HepG2 (cell line): ENCODE measurements at regions not wholly inside any gene's neighbourhood (a gene's known extent, or its start where the extent isn't known, plus 50 kb on each side); places are given as distances from the start of the nearest gene placed in this dataset.

Experiments
- DMAP1 ChIP-seq: IDR thresholded peaks from 2 replicates; pipeline ENCODE4 v1.6.1; 2016
- GATAD1 ChIP-seq: IDR thresholded peaks from 2 replicates; pipeline ENCODE4 v1.6.1; 2016; ENCODE audit warnings: missing genetic modification reagents, missing compliant biosample characterization
- GRHL1 ChIP-seq: sonication (generic); formaldehyde crosslinking; conservative IDR thresholded peaks from 2 replicates; pipeline ENCODE4 v1.8.0; 2022; ENCODE audit warnings: missing genetic modification reagents
- HDAC2 ChIP-seq: sonication (generic); formaldehyde crosslinking; IDR thresholded peaks from 2 replicates; pipeline ENCODE4 v1.4.0; 2020; ENCODE audit warnings: missing genetic modification reagents
- MIER2 ChIP-seq: IDR thresholded peaks from 2 replicates; pipeline ENCODE4 v1.6.1; 2016; ENCODE audit warnings: missing biosample characterization, missing genetic modification reagents
- PRPF4 ChIP-seq: fragments of 200-400 bp; formaldehyde crosslinking; IDR thresholded peaks from 2 replicates; pipeline ENCODE4 v1.6.1; 2016; ENCODE audit warnings: low read length, low read depth; ENCODE audit not compliant: poor library complexity, severe bottlenecking
- TP53 ChIP-seq: sonication (generic); formaldehyde crosslinking; conservative IDR thresholded peaks from 2 replicates; pipeline ENCODE4 v1.4.0; 2020; ENCODE audit warnings: missing genetic modification reagents
- ZBTB21 ChIP-seq: sonication (generic); formaldehyde crosslinking; IDR thresholded peaks from 2 replicates; pipeline ENCODE4 v1.4.0; 2020; ENCODE audit warnings: missing genetic modification reagents
- ZNF484 ChIP-seq: sonication (generic); formaldehyde crosslinking; IDR thresholded peaks from 2 replicates; pipeline ENCODE4 v1.5.1; 2020; ENCODE audit warnings: mild to moderate bottlenecking, low read depth, missing genetic modification reagents, borderline replicate concordance
- ZNF589 ChIP-seq: sonication (generic); formaldehyde crosslinking; conservative IDR thresholded peaks from 2 replicates; pipeline ENCODE4 v1.8.0; 2022; ENCODE audit warnings: mild to moderate bottlenecking, moderate library complexity, missing genetic modification reagents
- ZNF614 ChIP-seq: IDR thresholded peaks from 2 replicates; pipeline ENCODE4 v1.6.1; 2018; ENCODE audit warnings: missing biosample characterization, missing genetic modification reagents, inconsistent platforms, borderline replicate concordance
- TF ChIP-seq, protein P1 (sequence below): sonication (generic); formaldehyde crosslinking; IDR thresholded peaks from 2 replicates; pipeline ENCODE4 v1.4.0; 2020; ENCODE audit warnings: mild to moderate bottlenecking, missing genetic modification reagents
- TF ChIP-seq, protein P2 (sequence below): sonication (generic); formaldehyde crosslinking; IDR thresholded peaks from 2 replicates; pipeline ENCODE4 v1.9.0; 2021; ENCODE audit warnings: mild to moderate bottlenecking, missing genetic modification reagents
- TF ChIP-seq, protein P3 (sequence below): sonication (generic); formaldehyde crosslinking; IDR thresholded peaks from 2 replicates; pipeline ENCODE4 v1.5.0; 2020; ENCODE audit warnings: missing genetic modification reagents
- TF ChIP-seq, protein P4 (sequence below): fragments of 450-650 bp; IDR thresholded peaks from 2 replicates; pipeline ENCODE4 v1.6.1; 2017

- TF ChIP-seq GRHL1 (CRISPR knock-in tag) (no peak), ZNF484 (no peak), ZNF589 (CRISPR knock-in tag) (no peak), MIER2 (no peak), DMAP1 (CRISPR knock-in tag) (no peak), GATAD1 (no peak), PRPF4 (no peak), TP53 (CRISPR knock-in tag) (no peak), ZBTB21 (CRISPR knock-in tag) (no peak), ZNF614 (CRISPR knock-in tag) (no peak), HDAC2 (CRISPR knock-in tag) (peak; percentile 56; the same call in 1 of the 2 replicates)
- TF ChIP-seq, protein P1, sequence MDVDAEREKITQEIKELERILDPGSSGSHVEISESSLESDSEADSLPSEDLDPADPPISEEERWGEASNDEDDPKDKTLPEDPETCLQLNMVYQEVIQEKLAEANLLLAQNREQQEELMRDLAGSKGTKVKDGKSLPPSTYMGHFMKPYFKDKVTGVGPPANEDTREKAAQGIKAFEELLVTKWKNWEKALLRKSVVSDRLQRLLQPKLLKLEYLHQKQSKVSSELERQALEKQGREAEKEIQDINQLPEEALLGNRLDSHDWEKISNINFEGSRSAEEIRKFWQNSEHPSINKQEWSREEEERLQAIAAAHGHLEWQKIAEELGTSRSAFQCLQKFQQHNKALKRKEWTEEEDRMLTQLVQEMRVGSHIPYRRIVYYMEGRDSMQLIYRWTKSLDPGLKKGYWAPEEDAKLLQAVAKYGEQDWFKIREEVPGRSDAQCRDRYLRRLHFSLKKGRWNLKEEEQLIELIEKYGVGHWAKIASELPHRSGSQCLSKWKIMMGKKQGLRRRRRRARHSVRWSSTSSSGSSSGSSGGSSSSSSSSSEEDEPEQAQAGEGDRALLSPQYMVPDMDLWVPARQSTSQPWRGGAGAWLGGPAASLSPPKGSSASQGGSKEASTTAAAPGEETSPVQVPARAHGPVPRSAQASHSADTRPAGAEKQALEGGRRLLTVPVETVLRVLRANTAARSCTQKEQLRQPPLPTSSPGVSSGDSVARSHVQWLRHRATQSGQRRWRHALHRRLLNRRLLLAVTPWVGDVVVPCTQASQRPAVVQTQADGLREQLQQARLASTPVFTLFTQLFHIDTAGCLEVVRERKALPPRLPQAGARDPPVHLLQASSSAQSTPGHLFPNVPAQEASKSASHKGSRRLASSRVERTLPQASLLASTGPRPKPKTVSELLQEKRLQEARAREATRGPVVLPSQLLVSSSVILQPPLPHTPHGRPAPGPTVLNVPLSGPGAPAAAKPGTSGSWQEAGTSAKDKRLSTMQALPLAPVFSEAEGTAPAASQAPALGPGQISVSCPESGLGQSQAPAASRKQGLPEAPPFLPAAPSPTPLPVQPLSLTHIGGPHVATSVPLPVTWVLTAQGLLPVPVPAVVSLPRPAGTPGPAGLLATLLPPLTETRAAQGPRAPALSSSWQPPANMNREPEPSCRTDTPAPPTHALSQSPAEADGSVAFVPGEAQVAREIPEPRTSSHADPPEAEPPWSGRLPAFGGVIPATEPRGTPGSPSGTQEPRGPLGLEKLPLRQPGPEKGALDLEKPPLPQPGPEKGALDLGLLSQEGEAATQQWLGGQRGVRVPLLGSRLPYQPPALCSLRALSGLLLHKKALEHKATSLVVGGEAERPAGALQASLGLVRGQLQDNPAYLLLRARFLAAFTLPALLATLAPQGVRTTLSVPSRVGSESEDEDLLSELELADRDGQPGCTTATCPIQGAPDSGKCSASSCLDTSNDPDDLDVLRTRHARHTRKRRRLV (CRISPR knock-in tag): no peak
- TF ChIP-seq, protein P2, sequence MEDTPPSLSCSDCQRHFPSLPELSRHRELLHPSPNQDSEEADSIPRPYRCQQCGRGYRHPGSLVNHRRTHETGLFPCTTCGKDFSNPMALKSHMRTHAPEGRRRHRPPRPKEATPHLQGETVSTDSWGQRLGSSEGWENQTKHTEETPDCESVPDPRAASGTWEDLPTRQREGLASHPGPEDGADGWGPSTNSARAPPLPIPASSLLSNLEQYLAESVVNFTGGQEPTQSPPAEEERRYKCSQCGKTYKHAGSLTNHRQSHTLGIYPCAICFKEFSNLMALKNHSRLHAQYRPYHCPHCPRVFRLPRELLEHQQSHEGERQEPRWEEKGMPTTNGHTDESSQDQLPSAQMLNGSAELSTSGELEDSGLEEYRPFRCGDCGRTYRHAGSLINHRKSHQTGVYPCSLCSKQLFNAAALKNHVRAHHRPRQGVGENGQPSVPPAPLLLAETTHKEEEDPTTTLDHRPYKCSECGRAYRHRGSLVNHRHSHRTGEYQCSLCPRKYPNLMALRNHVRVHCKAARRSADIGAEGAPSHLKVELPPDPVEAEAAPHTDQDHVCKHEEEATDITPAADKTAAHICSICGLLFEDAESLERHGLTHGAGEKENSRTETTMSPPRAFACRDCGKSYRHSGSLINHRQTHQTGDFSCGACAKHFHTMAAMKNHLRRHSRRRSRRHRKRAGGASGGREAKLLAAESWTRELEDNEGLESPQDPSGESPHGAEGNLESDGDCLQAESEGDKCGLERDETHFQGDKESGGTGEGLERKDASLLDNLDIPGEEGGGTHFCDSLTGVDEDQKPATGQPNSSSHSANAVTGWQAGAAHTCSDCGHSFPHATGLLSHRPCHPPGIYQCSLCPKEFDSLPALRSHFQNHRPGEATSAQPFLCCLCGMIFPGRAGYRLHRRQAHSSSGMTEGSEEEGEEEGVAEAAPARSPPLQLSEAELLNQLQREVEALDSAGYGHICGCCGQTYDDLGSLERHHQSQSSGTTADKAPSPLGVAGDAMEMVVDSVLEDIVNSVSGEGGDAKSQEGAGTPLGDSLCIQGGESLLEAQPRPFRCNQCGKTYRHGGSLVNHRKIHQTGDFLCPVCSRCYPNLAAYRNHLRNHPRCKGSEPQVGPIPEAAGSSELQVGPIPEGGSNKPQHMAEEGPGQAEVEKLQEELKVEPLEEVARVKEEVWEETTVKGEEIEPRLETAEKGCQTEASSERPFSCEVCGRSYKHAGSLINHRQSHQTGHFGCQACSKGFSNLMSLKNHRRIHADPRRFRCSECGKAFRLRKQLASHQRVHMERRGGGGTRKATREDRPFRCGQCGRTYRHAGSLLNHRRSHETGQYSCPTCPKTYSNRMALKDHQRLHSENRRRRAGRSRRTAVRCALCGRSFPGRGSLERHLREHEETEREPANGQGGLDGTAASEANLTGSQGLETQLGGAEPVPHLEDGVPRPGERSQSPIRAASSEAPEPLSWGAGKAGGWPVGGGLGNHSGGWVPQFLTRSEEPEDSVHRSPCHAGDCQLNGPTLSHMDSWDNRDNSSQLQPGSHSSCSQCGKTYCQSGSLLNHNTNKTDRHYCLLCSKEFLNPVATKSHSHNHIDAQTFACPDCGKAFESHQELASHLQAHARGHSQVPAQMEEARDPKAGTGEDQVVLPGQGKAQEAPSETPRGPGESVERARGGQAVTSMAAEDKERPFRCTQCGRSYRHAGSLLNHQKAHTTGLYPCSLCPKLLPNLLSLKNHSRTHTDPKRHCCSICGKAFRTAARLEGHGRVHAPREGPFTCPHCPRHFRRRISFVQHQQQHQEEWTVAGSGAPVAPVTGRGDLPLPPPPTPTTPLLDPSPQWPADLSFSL (CRISPR knock-in tag): no peak
- TF ChIP-seq, protein P3, sequence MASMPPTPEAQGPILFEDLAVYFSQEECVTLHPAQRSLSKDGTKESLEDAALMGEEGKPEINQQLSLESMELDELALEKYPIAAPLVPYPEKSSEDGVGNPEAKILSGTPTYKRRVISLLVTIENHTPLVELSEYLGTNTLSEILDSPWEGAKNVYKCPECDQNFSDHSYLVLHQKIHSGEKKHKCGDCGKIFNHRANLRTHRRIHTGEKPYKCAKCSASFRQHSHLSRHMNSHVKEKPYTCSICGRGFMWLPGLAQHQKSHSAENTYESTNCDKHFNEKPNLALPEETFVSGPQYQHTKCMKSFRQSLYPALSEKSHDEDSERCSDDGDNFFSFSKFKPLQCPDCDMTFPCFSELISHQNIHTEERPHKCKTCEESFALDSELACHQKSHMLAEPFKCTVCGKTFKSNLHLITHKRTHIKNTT: no peak
- TF ChIP-seq, protein P4, sequence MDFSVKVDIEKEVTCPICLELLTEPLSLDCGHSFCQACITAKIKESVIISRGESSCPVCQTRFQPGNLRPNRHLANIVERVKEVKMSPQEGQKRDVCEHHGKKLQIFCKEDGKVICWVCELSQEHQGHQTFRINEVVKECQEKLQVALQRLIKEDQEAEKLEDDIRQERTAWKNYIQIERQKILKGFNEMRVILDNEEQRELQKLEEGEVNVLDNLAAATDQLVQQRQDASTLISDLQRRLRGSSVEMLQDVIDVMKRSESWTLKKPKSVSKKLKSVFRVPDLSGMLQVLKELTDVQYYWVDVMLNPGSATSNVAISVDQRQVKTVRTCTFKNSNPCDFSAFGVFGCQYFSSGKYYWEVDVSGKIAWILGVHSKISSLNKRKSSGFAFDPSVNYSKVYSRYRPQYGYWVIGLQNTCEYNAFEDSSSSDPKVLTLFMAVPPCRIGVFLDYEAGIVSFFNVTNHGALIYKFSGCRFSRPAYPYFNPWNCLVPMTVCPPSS: no peak
Measured at GRCh38 chr3:182233957-182234356, 522.2 kb downstream of the SOX2 start (continued).
